ENCODE measurements at regions not wholly inside any gene's neighbourhood (a gene's known extent, or its start where the extent isn't known, plus 50 kb on each side); places are given as distances from the start of the nearest gene placed in this dataset.
"Not testable (repeated sequence)": the region's sequence is repeated elsewhere in the genome, so short reads cannot be mapped to it uniquely, and the experiment has no call there.

DNA sequence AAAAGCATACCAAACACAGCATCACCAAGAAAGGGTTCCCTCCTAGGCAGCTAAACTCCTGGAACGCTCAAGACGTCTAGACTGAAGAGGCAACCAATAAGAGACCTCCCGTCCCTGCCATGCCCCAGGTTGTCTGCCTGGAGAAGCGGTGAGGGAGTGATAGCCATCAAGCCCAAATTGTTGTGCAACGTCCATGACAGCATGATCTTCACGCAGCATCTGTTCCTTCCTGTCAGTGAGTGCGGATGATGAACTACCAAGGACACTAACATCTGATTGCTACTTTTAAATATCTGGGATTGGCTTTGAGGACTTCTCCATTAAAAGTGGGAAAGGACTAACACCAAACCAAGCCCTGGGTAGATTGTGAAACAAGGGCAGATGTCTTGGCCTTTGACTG, 149.7 kb downstream of the TXNL1 start:
- DNase-seq (ENCODE audit: low spot score) = no peak

GRCh38 chr18:56487801-56488200, 150.6 kb downstream of the TXNL1 start:
- DNase-seq (ENCODE audit: low spot score) = no peak

DNA sequence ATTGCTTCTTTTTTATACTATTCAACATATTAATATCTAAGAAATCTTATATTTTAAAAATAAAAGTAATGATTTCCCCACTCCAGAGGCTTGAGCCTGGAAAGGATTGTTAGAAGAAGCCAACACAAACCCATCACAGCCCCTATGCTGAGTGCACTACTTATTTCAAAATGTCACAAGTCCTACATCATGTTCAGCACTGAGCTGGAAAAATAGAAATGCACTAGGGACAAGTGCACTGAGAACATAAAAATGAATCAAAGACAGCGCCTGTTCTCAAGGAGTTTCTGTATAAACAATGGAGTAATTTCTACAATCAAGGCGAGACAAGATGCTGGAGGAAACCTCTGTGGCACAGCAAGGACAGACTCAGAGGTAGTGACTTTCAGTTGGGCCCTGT, 155.0 kb downstream of the TXNL1 start:
- no peak for DNase-seq (ENCODE audit: low spot score)

DNA sequence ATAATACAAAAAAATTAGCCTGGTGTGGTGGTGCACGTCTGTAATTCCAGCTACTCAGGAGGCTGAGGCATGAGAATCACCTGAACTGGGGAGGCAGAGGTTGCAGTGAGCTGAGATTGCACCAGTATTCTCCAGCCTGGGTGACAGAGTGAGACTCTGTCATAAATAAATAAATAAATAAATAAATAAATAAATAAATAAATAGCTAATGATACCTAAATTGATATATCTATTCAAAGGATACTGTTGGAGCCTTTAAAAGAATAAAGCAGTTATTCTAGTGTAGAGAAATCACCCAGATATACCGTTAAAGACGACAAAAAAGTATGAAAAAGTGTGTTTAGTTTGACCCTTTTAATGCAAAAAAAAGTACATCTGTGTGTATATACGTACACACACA, 155.6 kb downstream of the TXNL1 start:
- DNase-seq (ENCODE audit: low spot score) = not testable (repeated sequence)

DNA sequence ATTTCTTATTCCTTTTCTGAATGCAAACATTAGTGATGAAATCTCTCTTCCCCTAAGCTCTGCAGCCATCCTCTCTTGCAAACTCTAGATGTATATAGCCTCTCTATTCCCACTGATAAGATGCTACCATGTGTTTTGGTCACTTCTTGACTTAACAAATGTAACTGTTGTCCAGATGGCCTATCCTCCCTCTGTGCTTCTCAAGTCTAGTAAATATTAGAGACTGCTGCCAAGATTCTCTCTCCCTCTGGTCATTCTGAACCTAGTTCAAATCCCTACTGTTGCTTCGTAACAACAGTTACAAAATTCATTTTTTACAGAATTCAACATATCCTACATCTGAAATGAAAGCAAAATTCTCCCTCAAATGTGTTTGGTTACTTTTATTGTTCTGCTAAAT, 156.6 kb downstream of the TXNL1 start:
- DNase-seq (ENCODE audit: low spot score) = no peak

- no peak for DNase-seq (ENCODE audit: low spot score)
Measured at GRCh38 chr18:56479841-56480240, 158.6 kb downstream of the TXNL1 start.

GRCh38 chr18:56475250-56475649, 163.1 kb downstream of the TXNL1 start:
- DNase-seq (ENCODE audit: low spot score) = no peak

GRCh38 chr18:56473400-56474024, 164.9 kb downstream of the TXNL1 start:
- no peak for DNase-seq (ENCODE audit: low spot score)

GRCh38 chr18:56470406-56471351, 167.7 kb downstream of the TXNL1 start:
- DNase-seq (ENCODE audit: low spot score) = no peak

- DNase-seq (ENCODE audit: low spot score) = no peak
Measured at GRCh38 chr18:56469582-56469981, 168.8 kb downstream of the TXNL1 start.

DNA sequence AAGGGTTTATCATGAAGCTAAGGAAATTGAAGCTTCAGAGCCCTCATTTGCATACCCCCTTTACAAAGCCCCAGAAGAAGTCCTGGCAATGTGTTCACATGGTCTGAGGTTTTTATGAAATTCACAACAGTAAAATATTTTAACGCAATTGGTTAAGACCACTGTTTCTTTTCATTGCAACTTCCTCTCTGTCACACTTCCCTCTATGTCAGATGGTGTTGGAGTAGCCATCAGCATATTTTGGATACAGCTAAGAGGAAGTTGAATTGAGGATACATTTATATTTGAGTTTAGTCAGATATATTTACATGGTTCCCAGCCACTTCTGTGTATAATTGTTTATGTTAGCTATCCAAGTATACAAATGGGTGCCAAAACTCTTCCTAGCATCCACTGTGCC, 170.0 kb downstream of the TXNL1 start:
- no peak for DNase-seq (ENCODE audit: low spot score)

DNA sequence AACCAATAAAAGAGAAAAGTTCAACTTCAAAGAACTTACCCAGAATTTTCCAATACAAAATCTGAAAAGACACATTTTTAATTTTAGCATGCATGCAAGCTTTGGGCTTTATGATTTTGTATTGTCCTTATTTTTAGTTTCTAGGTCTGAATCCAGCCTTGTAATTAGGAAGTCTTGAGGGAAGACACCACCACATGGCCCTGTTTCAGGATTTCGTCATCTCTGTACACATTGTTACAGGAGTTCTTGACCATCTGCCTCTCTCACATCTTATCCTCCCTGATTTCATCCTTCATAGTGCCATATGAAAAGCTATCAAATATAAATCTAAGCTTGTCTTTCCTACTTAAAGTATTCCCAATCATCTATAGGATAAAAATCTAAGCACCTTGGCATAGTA, 176.1 kb downstream of the TXNL1 start:
- DNase-seq (ENCODE audit: low spot score) = no peak

DNA sequence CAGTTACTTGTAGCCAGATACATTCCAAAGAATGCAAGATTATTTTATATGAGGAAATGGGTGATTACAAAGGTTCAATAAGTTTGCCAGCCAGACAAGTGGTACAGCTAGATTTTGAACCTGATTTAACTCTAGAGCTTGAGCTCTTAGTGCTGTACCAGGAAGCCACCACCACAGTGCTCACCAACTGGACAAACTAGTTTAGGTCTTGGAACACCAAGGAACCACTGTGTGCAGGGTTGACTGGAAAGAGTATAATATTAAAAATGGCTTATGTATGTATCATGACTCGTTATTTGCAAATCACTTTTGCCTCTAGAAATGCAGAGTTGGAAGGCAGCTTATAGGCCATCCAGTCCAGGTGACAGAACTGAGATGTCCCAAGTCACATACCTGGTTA, 177.2 kb downstream of the TXNL1 start:
- no peak for DNase-seq (ENCODE audit: low spot score)

- DNase-seq (ENCODE audit: low spot score) = no peak
Measured at GRCh38 chr18:56460581-56460980, 177.8 kb downstream of the TXNL1 start.

DNA sequence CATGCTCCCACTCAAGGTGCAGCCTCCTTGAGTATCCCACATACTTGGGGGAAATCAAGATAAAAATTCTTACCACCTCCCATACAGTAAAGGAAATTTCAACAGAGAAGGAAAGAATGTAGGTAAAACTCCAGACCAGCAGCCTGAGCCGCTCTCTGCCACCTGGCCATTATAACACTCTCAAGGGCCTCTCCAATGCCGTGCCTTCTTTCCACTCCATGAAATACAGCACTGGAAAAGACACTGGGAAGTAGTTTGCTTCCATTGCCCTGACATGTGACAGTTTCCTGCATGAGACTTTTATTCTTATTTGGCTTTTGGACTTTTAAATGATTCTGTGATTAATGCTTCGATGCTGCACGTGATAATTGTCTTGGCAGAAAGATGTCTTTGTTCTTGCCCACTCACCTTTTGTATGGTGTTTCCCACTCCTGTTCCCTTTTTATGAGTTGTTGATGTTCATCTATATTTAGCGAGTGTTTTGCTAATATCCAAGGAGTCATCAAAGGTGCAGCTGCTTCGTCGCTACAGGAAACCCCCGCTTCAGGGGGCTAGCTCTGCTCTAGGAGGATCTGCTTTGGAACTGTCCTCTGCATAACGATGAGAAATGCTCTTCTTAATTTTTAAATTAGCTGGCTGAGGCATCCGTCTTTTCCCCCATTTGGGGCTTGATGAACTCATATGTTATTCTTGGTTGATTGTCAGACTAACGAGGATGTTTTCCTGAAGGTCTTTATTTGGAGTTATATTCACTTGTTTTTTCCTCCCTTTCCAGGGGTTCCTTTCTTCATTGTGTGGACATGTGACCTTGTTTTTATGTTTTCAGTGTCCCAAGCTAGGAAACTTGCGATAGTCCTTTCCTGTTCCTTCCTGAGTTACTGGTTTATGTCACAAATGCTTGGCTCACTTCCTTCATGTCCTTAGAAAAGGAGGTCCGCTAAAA, 179.4 kb downstream of the TXNL1 start:
- no peak for DNase-seq (ENCODE audit: low spot score)

DNA sequence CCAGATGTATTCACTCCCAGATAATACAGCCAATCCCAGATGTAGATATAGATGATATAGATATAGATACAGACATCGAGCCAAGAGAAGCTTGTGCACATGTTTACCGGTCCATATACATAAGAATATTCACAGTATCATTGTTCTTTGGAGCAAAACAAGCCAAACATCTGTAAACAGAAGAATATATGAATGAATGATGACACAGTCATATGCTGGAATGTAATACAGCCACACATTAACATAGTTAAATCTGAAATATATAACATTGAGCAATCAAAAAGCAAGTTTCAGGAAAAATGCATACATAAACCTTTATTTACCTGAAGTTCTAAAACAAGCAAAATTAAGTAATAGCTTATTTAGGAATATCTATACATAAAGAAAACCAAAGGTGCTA, 182.5 kb downstream of the TXNL1 start:
- DNase-seq (ENCODE audit: low spot score) = no peak

GRCh38 chr18:56455141-56455540, 183.3 kb downstream of the TXNL1 start:
- no peak for DNase-seq (ENCODE audit: low spot score)

GRCh38 chr18:56453631-56454030, 184.8 kb downstream of the TXNL1 start:
- no peak for DNase-seq (ENCODE audit: low spot score)

DNA sequence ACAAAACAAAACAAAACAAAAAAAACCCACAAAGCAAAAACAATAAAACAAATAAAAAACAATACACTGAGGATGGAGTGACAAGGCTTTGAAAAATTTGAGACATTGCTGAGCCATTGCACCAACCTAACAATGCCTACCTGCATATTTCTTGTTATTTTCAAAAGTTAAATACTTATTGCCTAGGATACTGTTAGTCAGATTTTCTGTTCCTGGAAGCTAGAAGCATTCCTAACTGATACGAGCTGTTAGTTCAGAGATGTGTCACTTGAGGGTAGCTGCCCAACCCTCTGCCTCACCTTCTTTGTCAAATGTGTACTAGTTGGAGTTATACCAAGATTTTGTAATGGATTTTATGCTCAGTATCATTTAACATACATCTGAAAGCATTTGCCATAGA, 187.2 kb downstream of the TXNL1 start:
- no peak for DNase-seq (ENCODE audit: low spot score)

DNA sequence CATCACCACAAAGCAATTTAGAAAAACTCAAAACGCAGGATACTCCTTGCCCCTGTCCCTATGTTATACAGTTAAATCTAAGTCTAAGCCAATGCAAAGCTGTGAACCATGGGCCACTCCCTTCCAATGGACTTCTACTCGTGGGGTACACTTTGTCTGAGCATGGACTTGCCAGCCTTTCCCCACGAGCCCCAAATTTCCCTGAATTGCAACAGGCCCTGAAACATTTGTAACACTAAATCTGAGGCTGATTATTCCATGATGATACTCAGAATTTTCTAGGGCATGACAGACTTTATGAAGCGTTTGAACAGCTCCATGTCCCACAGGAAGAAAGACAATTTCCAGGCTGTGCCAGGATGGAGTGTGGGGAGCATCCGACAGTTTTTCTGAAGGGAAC, 189.6 kb downstream of the TXNL1 start:
- DNase-seq (ENCODE audit: low spot score) = no peak

DNA sequence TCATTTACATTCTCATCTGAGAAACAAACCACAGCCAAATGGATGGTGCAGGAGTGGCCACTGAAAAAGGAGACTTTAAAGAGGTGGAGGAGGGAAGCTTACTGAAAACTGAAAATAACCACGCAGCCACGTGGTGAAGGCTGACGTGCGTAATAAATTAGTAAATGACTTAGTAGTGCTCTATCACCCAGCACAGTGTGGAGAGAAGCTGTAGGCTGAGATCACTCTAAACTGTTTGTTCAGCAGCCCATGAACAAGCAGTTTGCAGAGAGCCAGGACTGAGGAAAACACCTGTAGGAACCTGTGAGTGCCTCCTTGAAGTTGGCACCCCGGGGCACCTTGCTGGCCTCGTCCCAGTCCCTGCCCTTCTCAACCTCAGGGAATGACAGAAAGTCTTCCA, 193.0 kb downstream of the TXNL1 start:
- no peak for DNase-seq (ENCODE audit: low spot score)

- DNase-seq (ENCODE audit: low spot score) = no peak
Measured at GRCh38 chr18:56444201-56444600, 194.2 kb downstream of the TXNL1 start.

Data from HuH-7.5 (cell line).